GM12874 (cell line): ENCODE measurements at regions not wholly inside any gene's neighbourhood (a gene's known extent, or its start where the extent isn't known, plus 50 kb on each side); places are given as distances from the start of the nearest gene placed in this dataset.

ENCODE experiments used
- CTCF ChIP-seq: IDR thresholded peaks from 2 replicates; pipeline ENCODE4 v1.5.1; 2011; ENCODE audit warnings: low read depth, mild to moderate bottlenecking, control low read depth, low read length, moderate library complexity; ENCODE audit not compliant: insufficient read depth

GRCh38 chr11:95536047-95536690, 253.4 kb downstream of the FAM76B start:
- no peak for TF ChIP-seq CTCF

- no peak for TF ChIP-seq CTCF
These were observed 254.8 kb downstream of the FAM76B start for GRCh38 chr11:95534809-95535208.

- TF ChIP-seq CTCF = no peak
These were observed 255.4 kb downstream of the FAM76B start for GRCh38 chr11:95534226-95534625.

- no peak for TF ChIP-seq CTCF
These were observed 258.5 kb downstream of the FAM76B start for GRCh38 chr11:95531116-95531515.

GRCh38 chr11:95524314-95525036, 265.1 kb downstream of the FAM76B start:
- no peak for TF ChIP-seq CTCF

- TF ChIP-seq CTCF = no peak
These were observed 266.7 kb downstream of the FAM76B start for GRCh38 chr11:95522874-95523273.

- TF ChIP-seq CTCF = no peak
These were observed 267.7 kb downstream of the FAM76B start for GRCh38 chr11:95521862-95522261.
